Middle frontal gyrus (tissue), 1 donor: ENCODE measurements at regions not wholly inside any gene's neighbourhood (a gene's known extent, or its start where the extent isn't known, plus 50 kb on each side); places are given as distances from the start of the nearest gene placed in this dataset.
"Not testable (repeated sequence)": the region's sequence is repeated elsewhere in the genome, so short reads cannot be mapped to it uniquely, and the experiment has no call there.

ENCODE experiments used
- DNase-seq: peaks from one replicate; pipeline ENCODE4 v3.0.0-alpha.2; 2015; ENCODE audit warnings: low spot score; ENCODE audit errors: extremely low spot score

DNA sequence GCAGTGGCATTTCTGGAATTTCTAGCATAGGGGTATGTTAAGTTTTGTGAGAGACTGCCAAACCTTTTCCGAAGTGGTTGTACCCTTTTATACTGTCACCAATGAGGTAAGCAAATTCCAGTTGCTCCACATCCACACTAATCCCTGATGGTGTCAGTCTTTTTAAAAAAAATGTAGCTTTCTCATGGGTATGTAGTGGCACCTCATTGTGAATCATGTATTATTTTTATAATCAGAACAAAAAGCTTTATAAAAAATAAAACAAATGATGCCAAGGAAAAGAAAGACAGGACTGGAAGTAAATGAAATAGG, 93.4 kb upstream of the CLINT1 start:
- no peak for DNase-seq

GRCh38 chr5:157951673-157952373, 92.9 kb upstream of the CLINT1 start:
- no peak for DNase-seq

- no peak for DNase-seq
These were observed 90.6 kb upstream of the CLINT1 start for GRCh38 chr5:157949520-157949919.

- peak; percentile 85 for DNase-seq
These were observed 89.9 kb upstream of the CLINT1 start for GRCh38 chr5:157948738-157949410.

- no peak for DNase-seq
These were observed 88.2 kb upstream of the CLINT1 start for GRCh38 chr5:157947156-157947555.

- not testable (repeated sequence) for DNase-seq
These were observed 86.9 kb upstream of the CLINT1 start for GRCh38 chr5:157945822-157946221.

GRCh38 chr5:157944938-157945337, 86.0 kb upstream of the CLINT1 start:
- DNase-seq = no peak

GRCh38 chr5:157944077-157944633, 85.2 kb upstream of the CLINT1 start:
- no peak for DNase-seq

- DNase-seq = no peak
These were observed 83.7 kb upstream of the CLINT1 start for GRCh38 chr5:157942595-157942994.

DNA sequence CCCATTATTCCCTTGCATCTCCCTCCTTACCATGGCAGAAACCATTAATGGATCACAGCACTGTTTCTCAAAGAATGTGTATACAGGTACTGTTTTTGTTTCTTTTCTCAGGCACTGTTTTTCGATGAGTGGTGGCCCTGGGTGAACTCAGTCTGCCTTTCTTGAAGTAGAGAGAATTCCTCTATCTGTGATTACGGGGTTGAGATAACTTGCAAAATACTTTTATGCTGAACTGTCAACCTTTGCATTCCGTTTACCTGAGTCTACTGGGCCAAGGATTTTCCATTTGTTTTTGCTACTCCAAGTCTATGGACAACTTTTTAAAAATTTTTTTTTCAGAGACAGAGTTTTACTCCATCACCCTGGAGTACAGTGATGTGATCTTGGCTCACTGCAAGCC, 82.7 kb upstream of the CLINT1 start:
- DNase-seq = no peak

GRCh38 chr5:157938101-157938500, 79.2 kb upstream of the CLINT1 start:
- DNase-seq = not testable (repeated sequence)

DNA sequence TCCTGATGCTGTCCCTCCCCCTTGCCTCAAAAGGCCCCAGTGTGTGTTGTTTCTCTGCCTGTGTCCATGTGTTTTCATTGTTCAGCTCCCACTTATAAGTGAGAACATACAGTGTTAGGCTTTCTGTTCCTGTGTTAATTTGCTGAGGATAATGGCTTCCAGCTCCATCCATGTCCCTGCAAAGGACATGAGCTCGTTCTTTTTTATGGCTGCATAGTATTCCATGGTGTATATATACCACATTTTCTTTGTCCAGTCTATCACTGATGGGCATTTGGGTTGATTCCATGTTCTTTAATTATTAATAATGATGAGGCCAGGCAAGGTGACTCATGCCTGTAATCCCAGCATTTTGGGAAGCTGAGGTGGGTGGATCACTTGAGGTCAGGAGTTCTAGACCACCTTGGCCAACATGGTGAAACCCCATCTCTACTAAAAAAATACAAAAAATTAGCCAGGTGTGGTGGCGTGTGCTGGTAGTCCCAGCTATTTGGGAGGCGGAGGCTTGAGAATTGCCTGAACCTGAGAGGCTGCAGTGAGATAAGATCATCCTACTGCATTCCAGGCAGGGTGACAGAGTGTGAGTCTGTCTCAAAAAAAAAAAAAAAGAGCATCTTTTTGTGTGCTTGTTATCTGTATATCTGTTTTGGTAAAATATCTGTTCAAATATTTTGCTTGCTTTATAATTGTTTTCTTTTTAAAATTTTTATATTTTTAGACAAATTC, 78.0 kb upstream of the CLINT1 start:
- DNase-seq = not testable (repeated sequence)

GRCh38 chr5:157934600-157934999, 75.7 kb upstream of the CLINT1 start:
- no peak for DNase-seq

- no peak for DNase-seq
These were observed 74.1 kb upstream of the CLINT1 start for GRCh38 chr5:157933005-157933404.

DNA sequence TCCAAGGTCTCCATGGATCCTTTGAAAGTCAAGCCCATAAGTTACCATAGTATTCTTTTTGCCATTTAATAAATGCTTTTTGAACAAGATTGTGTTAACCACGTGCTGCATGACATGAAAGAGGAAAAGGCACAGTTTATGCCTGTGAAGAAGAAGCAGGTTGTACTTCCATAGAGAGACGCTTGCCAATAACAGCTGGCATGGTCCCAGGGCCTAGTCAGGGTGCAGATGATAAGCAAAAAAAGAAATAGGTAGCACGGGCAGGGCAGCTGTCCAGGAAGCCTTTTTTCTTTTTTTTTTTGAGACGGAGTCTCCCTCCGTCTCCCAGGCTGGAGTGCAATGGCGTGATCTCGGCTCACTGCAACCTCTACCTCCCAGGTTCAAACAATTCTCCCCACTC, 71.8 kb upstream of the CLINT1 start:
- no peak for DNase-seq

- no peak for DNase-seq
These were observed 68.0 kb upstream of the CLINT1 start for GRCh38 chr5:157926977-157927376.

DNA sequence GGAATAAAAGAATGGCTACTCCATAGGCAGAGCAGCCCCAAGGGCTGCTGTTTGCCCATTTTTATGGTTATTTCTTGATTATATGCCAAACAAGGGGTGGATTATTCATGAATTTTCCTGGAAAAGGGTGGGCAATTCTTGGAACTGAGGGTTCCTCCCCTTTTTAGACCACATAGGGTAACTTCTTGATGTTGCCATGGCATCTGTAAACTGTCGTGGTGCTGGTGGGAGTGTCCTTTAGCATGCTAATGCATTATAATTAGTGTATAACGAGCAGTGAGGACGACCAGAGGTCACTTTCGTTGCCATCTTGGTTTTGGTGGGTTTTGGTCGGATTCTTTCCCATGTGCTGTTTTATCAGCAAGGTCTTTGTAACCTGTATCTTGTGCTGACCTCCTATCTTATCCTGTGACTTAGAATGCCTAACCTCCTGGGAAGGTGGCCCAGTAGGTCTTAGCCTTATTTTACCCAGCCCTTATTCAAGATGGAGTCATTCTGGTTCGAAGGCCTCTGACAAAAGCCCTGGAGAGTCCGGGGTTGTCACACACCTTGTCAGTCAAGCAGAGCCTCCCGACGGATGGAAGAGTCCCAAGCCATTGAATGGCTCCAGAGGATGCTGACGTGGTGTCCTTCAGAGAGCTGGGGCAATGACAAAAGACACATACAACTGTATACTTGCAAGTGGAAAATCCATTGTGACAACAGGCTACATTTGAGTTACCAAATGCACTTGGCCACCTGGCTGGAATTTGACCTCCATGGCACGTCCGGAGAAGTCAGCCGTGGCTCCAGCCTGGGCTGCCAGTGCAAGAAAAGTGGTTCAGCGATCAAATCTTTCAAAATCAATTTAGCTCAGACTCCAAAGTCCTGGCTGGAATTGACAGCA, 67.1 kb upstream of the CLINT1 start:
- DNase-seq = no peak

DNA sequence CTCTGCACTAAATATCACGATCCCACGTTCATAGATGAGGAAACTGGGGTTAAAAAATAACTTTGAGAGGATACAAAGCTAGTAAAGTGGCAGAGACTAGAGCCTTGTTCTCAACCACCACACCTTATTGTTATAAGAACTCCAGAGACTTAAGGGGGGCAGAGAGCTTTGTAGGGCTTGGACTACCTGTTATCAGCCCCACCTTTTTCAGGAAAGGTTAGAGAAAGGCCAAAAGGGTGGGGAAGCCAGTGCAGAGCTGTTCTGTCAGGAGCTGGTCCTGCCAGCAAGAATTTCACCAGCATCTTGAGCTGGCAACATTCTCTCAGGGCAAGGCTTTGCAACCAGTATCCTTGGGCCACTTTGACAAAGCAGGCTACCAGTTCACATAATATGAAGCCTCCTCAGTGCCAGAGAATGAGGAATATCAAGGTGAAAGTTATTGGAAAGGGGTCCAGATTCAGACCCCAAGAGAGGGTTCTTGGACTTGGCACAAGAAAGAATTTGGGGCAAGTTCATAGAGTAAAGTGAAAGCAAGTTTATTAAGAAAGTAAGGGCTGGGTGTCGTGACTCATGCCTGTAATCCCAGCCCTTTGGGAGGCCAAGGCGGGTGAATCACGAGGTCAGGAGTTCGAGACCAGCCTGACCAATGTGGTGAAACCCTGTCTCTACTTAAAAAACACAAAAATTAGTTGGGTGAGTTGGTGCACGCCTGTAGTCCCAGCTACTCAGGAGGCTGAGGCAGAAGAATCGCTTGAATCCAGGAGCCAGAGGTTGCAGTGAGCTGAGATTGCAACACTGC, 66.2 kb upstream of the CLINT1 start:
- DNase-seq = no peak

- no peak for DNase-seq
These were observed 65.5 kb upstream of the CLINT1 start for GRCh38 chr5:157924490-157924889.

GRCh38 chr5:157923765-157924164, 64.8 kb upstream of the CLINT1 start:
- no peak for DNase-seq
